ELR (cell line): ENCODE measurements at regions not wholly inside any gene's neighbourhood (a gene's known extent, or its start where the extent isn't known, plus 50 kb on each side); places are given as distances from the start of the nearest gene placed in this dataset.

Experiments
- DNase-seq: peaks from one replicate; pipeline ENCODE4 v3.0.0-alpha.2; 2015; ENCODE audit warnings: low read depth

DNA sequence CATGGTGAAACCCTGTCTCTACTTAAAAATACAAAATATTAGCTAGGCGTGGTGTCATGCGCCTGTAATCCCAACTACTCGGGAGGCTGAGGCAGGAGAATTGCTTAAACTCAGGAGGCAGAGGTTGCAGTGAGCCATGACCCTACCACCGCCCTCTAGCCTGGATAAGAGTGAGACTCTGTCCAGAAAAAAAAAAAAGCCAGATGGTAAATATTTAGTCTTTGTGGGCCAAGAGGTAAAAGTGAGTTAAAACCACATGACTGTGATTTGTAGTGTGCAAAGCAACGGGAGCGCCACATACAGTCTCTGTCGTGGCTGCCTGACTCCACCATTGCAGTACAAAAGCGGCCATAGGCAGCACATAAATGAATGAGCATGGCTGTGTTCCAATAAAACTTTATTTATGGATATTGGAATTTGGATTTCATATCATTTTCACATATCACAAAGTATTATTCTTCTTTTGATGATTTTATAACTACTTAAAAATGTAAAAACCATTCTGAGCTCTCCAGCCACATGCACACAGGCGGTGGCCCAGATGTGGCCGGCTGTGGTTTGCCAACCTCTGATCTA lies 51.8 kb upstream of the CASZ1 start:
- DNase-seq, result no peak

DNA sequence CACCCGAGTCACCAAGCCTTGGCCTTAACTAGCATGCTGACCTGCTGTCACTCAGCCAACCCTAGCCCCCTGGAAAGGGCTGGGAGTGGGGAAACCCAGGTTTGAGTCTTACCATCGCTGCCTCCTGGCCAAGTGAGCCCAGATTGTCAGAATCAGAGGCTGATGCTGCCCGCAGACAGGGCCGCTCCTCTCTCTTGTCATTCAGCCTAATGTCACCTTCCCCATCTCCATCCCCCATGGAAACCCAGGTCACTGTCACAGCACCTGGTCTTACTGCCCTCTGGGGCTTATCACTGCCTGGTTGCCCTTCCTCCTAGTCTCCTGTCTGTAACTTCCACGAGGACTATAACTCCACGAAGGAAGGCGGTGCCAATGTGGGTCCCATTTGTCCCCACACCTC lies 53.6 kb upstream of the CASZ1 start:
- no peak for DNase-seq

DNA sequence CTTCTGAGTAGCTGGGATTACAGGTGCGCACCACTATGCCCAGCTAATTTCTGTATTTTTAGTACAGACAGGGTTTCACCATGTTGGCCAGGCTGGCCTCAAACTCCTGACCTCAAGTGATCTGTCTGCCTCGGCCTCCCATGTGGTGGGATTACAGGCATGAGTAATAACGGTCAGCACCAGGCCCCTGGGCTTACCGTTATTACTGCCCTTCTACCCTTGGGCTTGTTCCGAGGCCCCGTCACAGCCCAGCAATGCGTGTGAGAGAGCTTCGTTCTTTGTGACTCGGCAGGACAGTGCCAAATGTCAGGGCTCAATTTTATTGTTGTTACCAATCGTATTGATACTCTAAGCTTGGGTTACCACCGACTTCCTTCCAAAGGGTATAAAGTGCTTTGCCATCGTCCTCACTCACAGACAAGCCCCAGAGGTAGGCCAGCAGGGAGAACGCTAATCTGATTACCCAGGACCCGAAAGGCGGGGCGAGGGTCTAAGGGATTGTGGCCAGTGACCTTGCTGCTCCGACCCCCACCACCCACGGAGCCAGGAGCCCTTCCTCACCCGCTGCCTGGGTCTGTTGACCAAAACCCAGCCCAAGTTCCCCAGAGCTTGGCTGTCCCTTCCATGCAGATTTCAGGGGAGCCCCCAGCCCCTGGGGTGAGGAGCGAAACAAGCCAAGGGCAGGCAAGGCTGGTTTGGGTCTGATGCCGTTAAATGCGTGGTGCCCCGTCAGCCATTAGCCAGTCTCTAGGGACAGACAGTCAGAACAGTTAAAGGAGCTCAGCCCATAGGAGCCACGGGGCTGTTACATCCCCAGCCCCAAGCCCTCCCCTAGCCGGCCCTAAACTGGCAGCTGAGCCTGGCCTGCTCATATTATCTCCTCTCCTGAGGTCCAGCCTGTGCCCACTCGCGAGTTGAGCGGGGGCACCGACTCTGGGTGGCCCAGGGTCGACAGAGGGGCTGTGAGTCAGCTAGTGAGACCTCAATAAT lies 54.9 kb upstream of the CASZ1 start:
- no peak for DNase-seq

DNA sequence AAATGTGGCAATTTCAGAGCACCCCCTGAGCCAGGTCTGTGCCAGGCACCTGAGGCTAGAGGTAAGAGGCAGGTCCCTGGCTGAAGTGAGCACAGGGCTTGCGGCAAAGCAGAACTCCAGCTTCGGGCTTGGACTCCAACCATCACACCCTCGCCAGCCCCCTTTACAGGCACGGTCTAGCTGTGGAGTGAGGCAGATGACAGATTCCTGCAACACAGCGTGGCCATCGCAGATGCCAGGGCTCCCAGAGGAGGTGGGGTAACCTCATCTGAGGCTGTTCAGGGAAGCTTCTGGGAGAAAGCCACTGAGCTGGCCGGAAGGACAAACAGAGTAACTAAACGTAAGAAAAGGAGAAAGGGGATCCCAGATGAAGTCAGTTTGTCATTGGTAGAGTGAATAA lies 55.6 kb upstream of the CASZ1 start:
- no peak for DNase-seq

DNA sequence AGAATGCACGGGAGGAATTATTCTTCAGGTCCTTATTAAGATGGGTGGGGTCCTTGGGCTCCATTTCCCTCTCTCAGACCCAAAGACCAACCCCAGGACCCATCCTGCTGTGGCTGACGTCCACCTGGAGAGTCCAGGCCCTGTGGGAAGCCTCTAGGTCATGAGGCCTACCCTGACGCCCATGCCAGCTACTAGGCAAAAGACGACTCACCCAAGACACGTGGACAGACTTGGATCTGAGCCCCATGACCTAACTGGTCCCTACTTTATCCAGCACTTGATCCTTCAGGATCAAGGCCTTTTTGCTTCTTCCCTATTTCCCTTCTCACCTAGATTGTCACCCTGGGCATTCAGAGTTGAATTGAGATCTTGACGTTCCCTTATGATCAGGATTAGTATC lies 56.0 kb upstream of the CASZ1 start:
- DNase-seq, result peak; percentile 15

DNA sequence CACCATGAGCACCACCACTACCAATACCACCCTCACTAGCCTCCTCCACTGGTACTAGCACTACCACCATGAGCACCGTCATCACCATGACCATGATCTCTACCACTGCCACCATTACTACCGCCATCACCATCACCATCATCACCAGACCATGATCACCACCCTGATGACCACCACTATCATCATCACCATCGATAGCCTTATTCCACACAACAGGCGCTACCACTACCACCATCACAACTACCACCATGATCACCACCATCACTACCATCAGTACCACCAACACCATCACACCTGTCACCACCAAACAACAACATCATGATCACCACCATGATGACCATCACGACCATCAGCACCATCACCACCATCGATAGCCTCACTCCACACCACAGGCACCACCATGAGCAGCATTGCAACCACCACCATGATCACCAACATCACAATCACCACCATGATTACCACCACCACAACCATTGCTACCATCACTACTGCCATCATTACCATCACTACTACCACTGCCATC lies 56.6 kb upstream of the CASZ1 start:
- no peak for DNase-seq

DNA sequence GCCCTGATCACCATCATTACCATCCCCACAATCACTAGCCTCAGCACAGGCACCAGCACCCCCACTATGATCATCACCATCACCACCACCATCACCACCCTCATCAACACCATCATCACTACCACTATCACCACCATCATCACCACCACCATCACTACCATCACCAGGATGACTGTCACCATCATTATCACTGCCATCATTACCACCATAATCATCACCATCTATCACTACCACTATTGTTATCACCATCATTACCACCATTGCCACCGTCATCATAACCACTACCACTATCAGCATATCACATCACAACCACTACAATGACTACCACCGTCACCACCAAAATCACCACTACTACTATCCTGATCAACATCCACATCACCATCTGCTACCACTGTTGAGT lies 57.3 kb upstream of the CASZ1 start:
- no peak for DNase-seq

DNA sequence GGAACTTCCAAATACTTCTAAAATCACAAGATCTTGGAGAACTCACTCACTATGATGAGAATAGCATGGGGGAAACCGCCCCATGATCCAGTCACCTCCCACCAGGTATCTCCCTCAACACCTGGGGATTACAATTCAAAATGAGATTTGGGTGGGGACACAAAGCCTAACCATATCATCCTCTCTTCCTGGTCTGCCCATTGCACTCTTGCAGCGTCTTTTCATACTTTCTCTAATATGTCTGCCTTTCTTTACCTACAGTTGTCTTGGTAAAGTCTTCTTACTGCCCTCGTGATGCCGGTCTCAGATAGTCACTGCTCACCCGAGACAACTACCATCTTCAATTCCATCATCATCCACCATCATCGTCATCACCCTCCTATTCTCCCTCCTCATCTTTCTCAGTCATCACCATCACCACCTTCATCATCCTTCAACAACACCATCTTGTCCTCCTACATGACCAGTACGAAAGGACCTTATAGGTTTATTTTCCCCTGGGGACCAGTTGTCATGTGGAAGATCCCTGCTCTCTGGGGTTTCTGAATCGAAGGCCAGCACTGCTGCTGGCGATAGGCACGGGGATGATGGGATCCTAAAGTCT lies 58.5 kb upstream of the CASZ1 start:
- DNase-seq, result no peak

DNA sequence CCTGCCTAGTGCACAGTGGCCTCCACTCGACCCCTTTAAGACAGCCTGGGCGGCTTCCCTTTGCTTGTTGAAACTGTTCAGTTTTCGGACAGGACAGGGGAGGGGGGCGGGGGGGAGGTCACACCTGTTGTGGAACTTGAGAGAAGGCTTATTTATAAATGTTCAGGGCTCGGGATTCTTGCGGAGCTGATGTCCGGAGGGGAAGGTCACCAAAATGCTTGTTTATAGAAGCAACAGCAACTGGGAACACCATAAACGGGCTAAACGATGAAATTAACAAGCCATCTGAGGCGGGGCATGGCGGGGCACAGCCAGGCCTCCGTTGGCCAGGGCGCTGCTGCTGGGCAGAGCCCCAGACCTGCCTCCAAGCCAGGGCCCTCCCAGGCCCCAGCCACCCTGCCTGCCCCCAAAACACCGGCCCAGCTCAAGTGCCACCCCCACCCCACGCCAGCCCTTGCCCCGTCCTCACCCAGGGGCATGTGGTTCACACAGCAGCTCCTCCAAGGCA lies 59.8 kb upstream of the CASZ1 start:
- no peak for DNase-seq

DNA sequence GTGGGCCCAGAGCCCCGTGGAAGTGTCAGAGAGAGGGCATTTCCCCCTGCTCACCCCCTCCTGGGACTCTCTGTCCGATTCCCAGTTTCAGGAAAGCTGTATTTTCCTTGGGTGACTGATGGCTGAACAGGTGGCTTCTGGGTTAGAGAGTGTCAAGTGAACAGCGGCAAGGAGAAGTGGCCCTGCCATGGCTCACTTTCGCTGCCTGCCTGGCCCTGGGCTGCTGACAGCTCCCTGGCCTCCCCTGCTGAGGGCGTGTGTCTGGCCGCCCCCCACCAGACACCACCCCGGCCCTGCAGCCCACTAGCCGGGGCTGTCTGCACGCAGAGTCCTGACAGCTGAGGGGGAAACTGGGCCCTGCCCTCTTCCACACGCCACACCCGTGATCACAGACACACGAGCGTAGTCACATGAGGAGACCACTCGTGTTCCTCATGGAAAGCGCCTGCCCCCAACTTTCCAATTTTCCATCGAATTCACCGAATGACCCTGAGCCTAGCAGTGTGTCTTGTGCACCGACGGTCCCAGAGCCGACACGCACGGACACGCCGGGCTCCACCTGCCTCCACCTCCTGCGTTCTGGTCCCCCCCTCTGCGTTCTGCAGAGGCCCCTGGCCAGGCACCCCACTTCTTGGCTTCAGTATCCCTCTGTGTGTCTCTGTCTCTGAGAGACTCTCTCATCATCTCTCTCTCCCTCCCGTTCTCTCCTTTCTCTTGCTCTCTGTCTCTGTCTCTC lies 60.6 kb upstream of the CASZ1 start:
- no peak for DNase-seq

DNA sequence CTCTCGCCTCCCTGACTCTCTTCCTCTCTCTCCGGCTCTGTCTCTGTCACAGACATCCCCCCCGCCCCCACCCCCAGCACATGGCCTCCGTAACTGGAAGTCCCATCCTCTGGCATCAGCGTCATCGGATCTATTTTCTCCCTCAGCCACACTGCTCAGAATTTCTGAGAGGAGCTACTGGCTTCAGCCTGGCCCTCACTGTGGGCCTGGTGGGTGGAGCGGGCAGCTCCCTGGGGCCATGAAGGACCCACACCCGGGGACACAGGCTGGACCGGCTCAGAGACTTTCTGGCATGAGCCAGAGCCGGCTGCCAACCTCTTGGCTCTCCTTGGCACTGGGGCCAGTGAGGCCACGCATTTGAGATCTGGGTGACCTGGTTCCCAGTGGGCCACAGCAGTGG lies 61.2 kb upstream of the CASZ1 start:
- DNase-seq, result no peak

DNA sequence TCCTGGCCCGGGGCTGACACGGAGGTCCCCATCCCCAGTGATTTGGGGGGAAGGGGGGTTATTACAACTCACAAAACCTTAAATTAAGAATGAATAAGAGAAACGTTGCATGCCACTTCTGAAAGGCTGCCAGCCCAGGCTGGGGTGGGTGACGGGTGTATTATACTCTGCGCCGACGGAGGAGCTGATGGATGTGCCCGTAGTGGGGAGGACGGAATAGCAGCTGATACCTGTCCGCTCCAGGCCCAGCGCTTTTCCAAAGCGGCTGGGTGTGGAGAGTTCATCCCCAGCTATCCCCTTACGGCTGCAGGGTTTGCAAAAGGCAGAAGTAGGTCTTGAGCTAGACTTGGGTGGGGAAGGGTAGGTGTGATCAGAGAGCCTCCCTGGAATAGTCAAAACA lies 63.8 kb upstream of the CASZ1 start:
- DNase-seq, result no peak

DNA sequence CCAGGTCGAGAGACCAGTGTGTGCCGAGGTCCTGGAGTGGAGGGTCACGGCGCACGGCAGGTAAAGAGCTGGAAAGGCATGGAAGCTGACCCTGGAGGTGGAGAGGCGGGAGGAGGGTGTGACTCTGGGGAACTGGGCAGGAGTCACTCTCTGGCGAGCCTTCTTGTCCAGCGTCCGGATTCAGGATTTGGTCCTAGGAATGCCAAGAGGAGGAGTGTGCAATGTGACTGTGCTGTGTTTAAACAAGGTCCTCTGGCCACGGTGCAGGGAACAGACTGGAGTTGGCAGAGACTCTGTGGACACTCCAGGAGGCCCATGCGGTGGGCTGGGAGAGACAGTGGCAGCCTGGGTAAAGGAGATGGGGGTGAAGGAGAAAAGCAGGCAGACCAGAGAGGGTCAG lies 64.2 kb upstream of the CASZ1 start:
- no peak for DNase-seq

DNA sequence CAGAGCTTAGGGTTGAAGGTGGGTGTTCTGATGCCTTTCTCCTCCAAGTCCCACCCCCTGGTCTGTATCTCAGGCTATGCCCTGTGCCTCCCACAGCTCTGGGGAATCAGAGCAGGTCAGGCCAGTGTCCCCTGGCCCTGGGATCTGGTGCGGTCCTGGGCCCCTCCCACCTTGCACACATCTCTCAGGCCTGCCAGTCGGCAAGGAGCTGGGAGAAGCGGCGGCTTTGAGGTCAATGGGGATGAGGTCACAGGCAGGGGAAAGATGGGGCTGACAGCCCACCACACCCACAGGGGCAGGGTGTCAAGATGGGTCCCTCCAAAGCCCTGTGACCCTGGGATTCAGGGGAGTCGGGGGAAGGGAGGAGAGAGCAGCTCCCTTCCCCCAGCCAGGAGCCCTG lies 65.4 kb upstream of the CASZ1 start:
- DNase-seq, result no peak

DNA sequence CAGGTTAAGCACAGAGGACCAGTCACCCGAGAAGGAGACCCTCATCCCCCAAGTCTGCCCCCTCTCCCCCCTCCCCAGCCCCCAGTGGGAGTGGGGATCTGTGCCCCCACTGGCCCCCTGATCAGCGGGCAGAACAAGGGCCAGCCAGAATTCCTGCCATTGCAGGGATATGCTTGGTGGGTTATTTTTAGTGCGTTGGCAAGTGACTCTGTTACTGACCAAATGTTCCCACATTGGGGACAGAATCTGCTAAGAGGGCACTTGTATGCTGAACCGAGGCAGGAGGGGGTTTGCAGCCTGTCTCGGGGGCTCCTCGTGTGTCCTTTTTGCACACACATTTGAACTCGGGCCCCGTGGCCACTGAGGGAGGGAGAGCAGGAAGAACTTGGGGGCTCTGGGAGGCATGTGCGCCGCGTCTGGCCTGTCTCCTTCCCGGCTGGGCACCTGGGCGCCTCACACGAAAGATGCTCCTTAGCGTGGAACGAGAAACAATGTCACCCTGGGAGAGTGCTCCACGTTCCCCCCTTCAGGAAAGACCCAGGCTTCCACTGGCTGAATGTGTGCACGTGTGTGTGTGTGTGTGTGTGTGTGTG lies 66.4 kb upstream of the CASZ1 start:
- no peak for DNase-seq

DNA sequence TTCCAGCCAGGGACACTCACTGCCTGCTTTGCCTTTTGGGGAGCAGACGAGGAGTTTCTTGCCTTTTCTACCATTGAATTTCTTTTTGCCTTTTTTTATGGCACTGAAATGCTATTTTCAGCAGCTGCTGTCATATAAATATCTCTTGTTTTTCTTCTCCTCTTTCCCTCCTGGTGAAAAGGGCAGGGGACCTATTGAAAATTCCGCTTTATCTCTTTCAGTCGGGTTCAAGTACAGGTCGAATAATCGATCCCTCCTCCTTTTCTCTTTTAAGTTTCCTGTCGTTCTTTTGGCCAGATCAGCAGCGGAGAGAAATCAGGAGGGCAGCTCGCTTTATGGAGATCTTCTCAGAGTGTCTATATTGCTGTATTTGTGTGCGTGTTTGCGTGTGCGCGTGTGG lies 67.4 kb upstream of the CASZ1 start:
- DNase-seq, result no peak

DNA sequence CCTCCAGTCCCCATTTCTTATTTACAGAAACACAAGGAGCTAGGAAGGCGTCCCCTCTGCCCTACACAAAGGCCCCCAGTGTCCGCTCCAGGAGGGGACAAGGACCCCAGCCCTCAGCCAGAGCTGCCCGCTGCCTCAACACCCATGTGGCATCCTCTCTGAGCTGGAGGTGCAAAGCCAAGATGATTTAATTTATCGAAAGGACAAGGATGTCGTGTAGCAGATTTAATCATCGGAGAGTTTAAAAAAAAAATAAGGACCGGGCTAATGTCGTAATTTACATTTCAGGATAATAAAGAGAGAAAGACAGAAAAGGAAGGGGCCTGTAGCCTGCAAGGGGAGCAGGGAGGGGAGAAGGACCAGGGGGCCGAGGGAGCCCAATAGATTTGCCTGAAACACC lies 68.3 kb upstream of the CASZ1 start:
- DNase-seq, result no peak

DNA sequence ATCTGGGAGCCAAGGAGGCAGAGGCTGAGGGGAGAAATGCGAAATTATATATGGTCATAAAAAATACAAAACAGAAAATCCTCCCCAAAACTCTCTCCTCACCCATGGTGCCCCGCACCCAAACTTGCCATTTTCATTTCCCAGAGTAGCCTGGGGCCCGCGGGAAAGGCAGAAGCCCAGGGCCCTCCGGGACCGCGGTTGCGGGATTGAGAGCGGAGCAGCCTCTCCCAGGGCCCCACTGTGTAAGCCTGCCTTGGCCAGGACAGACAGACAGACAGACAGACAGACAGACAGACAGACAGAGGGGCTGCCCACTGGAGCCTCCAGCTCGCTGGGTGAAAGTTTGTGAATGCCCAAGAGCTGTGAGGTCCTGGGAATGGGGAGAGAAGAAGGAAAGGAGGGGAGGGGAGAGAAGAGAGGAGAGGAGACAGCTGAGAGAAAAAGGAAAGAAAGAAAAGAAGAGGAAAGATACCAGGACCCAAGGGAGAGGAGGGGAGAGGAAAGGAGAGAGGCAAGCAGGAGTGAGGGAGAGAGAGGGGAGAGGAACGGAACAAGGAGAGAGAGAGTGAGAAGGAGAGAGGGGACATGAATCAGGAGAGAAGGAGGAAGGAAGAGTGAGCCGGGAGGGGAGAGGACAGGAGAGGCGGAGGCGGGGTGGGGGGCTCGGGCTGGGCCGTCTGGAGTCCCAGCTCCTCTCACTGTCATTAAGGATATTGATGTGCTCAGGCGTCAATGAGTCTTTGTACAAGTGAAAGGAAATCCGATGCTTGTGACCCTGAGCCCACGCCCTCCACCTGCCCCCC lies 69.3 kb upstream of the CASZ1 start:
- no peak for DNase-seq

DNA sequence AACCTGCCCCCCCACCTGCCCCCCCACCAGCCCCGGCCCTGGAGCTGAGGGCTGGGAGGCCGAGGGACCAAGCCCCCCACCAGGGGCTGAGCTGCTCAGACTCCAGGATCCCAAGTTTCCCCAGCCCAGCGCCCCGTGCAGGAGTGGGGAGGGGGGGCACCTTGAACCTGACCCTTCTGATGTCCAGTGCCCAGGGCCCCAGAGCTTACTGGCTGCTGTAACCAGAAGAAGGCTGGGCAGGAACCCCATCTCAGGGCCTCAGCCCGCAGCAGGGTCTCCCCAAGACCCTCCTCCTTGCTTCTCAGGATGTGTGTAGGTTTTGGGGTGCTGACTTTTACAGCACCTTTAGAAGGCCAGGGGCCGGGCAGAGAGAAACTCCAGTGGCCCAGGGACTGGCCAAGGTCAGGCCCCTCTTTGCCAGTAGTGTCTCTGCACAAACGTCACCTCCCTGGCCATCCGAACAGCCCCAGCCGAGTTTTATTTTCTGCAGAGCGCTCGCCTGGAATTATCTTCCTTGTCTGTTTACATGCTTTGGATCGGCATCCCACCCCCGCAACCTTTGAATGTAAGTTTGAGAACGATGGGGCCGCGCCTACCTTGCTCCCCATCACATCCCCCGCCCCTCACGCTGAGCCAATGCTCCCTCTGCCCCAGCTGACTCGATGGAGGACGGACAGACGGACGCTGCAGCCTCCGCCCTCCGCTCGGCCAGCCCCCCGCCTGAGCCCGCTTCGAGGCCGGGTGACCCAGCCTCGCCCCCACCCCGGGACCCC lies 70.1 kb upstream of the CASZ1 start:
- peak; percentile 42 for DNase-seq

DNA sequence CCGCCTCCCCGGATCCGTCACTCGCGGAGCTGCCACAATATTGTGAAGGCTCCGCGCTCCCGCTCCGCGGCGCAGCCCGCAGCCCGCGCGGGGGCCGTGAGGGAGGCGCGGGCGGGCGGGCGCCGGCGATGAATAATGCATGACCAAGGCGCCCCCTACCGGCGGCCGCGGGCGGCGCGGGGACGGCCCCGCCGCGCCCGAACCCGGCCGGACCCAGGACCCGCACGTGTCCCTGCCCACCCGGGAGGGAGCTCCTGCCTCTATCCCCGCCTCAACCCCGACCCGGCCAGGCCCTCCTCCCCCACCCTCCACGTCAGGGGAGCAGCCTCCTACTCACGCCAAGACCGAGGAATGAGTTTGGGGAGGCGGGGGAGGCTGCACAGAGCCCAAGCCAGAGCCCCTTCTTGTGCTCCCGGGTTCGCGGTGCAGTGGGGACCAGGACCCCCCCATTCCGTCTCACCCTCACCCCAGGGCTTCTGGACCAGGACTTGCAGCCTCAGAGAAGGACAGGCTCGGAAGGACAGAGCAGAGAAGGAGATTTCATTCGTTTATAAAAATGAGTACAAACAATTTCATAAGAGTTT lies 70.8 kb upstream of the CASZ1 start:
- peak; percentile 56 for DNase-seq
